ENCODE measurements at regions not wholly inside any gene's neighbourhood (a gene's known extent, or its start where the extent isn't known, plus 50 kb on each side); places are given as distances from the start of the nearest gene placed in this dataset.

- no peak overlapping the region for H3K27ac ChIP-seq (ENCODE audit: low read depth in 2 of 2, low read length in 2 of 2)
- TF ChIP-seq, protein P1, sequence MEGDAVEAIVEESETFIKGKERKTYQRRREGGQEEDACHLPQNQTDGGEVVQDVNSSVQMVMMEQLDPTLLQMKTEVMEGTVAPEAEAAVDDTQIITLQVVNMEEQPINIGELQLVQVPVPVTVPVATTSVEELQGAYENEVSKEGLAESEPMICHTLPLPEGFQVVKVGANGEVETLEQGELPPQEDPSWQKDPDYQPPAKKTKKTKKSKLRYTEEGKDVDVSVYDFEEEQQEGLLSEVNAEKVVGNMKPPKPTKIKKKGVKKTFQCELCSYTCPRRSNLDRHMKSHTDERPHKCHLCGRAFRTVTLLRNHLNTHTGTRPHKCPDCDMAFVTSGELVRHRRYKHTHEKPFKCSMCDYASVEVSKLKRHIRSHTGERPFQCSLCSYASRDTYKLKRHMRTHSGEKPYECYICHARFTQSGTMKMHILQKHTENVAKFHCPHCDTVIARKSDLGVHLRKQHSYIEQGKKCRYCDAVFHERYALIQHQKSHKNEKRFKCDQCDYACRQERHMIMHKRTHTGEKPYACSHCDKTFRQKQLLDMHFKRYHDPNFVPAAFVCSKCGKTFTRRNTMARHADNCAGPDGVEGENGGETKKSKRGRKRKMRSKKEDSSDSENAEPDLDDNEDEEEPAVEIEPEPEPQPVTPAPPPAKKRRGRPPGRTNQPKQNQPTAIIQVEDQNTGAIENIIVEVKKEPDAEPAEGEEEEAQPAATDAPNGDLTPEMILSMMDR (IDR thresholded peaks at IDR 0.05; ENCODE audit: borderline replicate concordance, extremely low read depth, insufficient read depth), result no peak
- FAIRE-seq, result no peak
- no peaks in the 10 kb centered on the region for H3K4me1 ChIP-seq (ENCODE audit: control insufficient read depth in 2 of 3, insufficient read depth in 2 of 3, low read depth in 1 of 3, low read length in 3 of 3)
- no peaks in the 10 kb centered on the region for H3K27me3 ChIP-seq (ENCODE audit: control insufficient read depth, insufficient read depth, low read length)
- no peaks in the 10 kb centered on the region for H3K9me3 ChIP-seq (ENCODE audit: control insufficient read depth in 2 of 3, insufficient read depth in 1 of 3, low read length in 3 of 3)
- H3K36me3 ChIP-seq (ENCODE audit: control insufficient read depth in 2 of 3, insufficient read depth in 3 of 3, low read length in 3 of 3), result no peaks in the 10 kb centered on the region
- intact Hi-C loops (cut with DNase I), result no loop called here
- no peak for DNase-seq
- H3K4me3 ChIP-seq (ENCODE audit: low read length in 3 of 3), result no peak overlapping the region
- no peak overlapping the region for H3K9ac ChIP-seq (ENCODE audit: low read length in 3 of 3)
Observed at GRCh38 chr3:117562000-117562399, 852.4 kb downstream of the TUSC7 start.

GRCh38 chr3:117563063-117563462 lies 853.5 kb downstream of the TUSC7 start:
- Histone ChIP-seq H3K9me3 (ENCODE audit: control insufficient read depth in 2 of 3, insufficient read depth in 1 of 3, low read length in 3 of 3) (no peaks in the 10 kb centered on the region), H3K4me3 (ENCODE audit: low read length in 3 of 3) (no peak overlapping the region), H3K9ac (ENCODE audit: low read length in 3 of 3) (no peak overlapping the region), H3K27me3 (ENCODE audit: control insufficient read depth, insufficient read depth, low read length) (no peaks in the 10 kb centered on the region), H3K4me1 (ENCODE audit: control insufficient read depth in 2 of 3, insufficient read depth in 2 of 3, low read depth in 1 of 3, low read length in 3 of 3) (no peaks in the 10 kb centered on the region), H3K36me3 (ENCODE audit: control insufficient read depth in 2 of 3, insufficient read depth in 3 of 3, low read length in 3 of 3) (no peaks in the 10 kb centered on the region), H3K27ac (ENCODE audit: low read depth in 2 of 2, low read length in 2 of 2) (no peak overlapping the region)
- FAIRE-seq (no peak), DNase-seq (no peak)
- TF ChIP-seq, protein P1 (IDR thresholded peaks at IDR 0.05; ENCODE audit: borderline replicate concordance, extremely low read depth, insufficient read depth), result no peak
- intact Hi-C loops (cut with DNase I), result no loop called here

- H3K27me3 ChIP-seq (ENCODE audit: control insufficient read depth, insufficient read depth, low read length), result no peaks in the 10 kb centered on the region
- no peak overlapping the region for H3K4me3 ChIP-seq (ENCODE audit: low read length in 3 of 3)
- TF ChIP-seq, protein P1 (IDR thresholded peaks at IDR 0.05; ENCODE audit: borderline replicate concordance, extremely low read depth, insufficient read depth), result no peak
- no peak overlapping the region for H3K9ac ChIP-seq (ENCODE audit: low read length in 3 of 3)
- no peak for FAIRE-seq
- intact Hi-C loops (cut with DNase I), result no loop called here
- no peaks in the 10 kb centered on the region for H3K9me3 ChIP-seq (ENCODE audit: control insufficient read depth in 2 of 3, insufficient read depth in 1 of 3, low read length in 3 of 3)
- no peaks in the 10 kb centered on the region for H3K4me1 ChIP-seq (ENCODE audit: control insufficient read depth in 2 of 3, insufficient read depth in 2 of 3, low read depth in 1 of 3, low read length in 3 of 3)
- no peak overlapping the region for H3K27ac ChIP-seq (ENCODE audit: low read depth in 2 of 2, low read length in 2 of 2)
- H3K36me3 ChIP-seq (ENCODE audit: control insufficient read depth in 2 of 3, insufficient read depth in 3 of 3, low read length in 3 of 3), result no peaks in the 10 kb centered on the region
- DNase-seq, result no peak
Observed at GRCh38 chr3:117565777-117566176, 856.2 kb downstream of the TUSC7 start.

GRCh38 chr3:117566926-117567325 lies 857.3 kb downstream of the TUSC7 start:
- Histone ChIP-seq H3K4me3 (ENCODE audit: low read length in 3 of 3) (no peak overlapping the region), H3K27ac (ENCODE audit: low read depth in 2 of 2, low read length in 2 of 2) (no peak overlapping the region), H3K9ac (ENCODE audit: low read length in 3 of 3) (no peak overlapping the region), H3K36me3 (ENCODE audit: control insufficient read depth in 2 of 3, insufficient read depth in 3 of 3, low read length in 3 of 3) (no peaks in the 10 kb centered on the region), H3K27me3 (ENCODE audit: control insufficient read depth, insufficient read depth, low read length) (no peaks in the 10 kb centered on the region), H3K9me3 (ENCODE audit: control insufficient read depth in 2 of 3, insufficient read depth in 1 of 3, low read length in 3 of 3) (no peaks in the 10 kb centered on the region), H3K4me1 (ENCODE audit: control insufficient read depth in 2 of 3, insufficient read depth in 2 of 3, low read depth in 1 of 3, low read length in 3 of 3) (no peaks in the 10 kb centered on the region)
- no peak for FAIRE-seq
- no peak for DNase-seq
- TF ChIP-seq, protein P1 (IDR thresholded peaks at IDR 0.05; ENCODE audit: borderline replicate concordance, extremely low read depth, insufficient read depth), result no peak
- intact Hi-C loops (cut with DNase I), result no loop called here

Measured in kidney (tissue), 13 donors.